Daoy (cell line): ENCODE measurements at regions not wholly inside any gene's neighbourhood (a gene's known extent, or its start where the extent isn't known, plus 50 kb on each side); places are given as distances from the start of the nearest gene placed in this dataset.
"Not testable (repeated sequence)": the region's sequence is repeated elsewhere in the genome, so short reads cannot be mapped to it uniquely, and the experiment has no call there.

Experiments used
- DNase-seq: peaks from one replicate; pipeline ENCODE4 v3.0.0-alpha.2; 2015; ENCODE audit warnings: low read depth

GRCh38 chr2:191476901-191477300 lies 201.0 kb upstream of the NABP1 start:
- DNase-seq = no peak

- no peak for DNase-seq
These were observed 198.9 kb upstream of the NABP1 start for GRCh38 chr2:191478799-191479679.

GRCh38 chr2:191479680-191480023 lies 198.3 kb upstream of the NABP1 start:
- DNase-seq = no peak

- DNase-seq = no peak
These were observed 196.4 kb upstream of the NABP1 start for GRCh38 chr2:191481305-191482070.

GRCh38 chr2:191483117-191483516 lies 194.8 kb upstream of the NABP1 start:
- no peak for DNase-seq

GRCh38 chr2:191486584-191487320 lies 191.2 kb upstream of the NABP1 start:
- DNase-seq = peak; percentile 96

- no peak for DNase-seq
These were observed 189.8 kb upstream of the NABP1 start for GRCh38 chr2:191488135-191488534.

GRCh38 chr2:191489177-191489576 lies 188.8 kb upstream of the NABP1 start:
- no peak for DNase-seq

- no peak for DNase-seq
These were observed 181.1 kb upstream of the NABP1 start for GRCh38 chr2:191496838-191497237.

- DNase-seq = no peak
These were observed 180.1 kb upstream of the NABP1 start for GRCh38 chr2:191497822-191498221.

- no peak for DNase-seq
These were observed 178.9 kb upstream of the NABP1 start for GRCh38 chr2:191499050-191499449.

GRCh38 chr2:191499874-191500565 lies 177.9 kb upstream of the NABP1 start:
- DNase-seq = peak; percentile 21

GRCh38 chr2:191500566-191500883 lies 177.4 kb upstream of the NABP1 start:
- DNase-seq = no peak

GRCh38 chr2:191500884-191501560 lies 176.9 kb upstream of the NABP1 start:
- peak; percentile 11 for DNase-seq

GRCh38 chr2:191501561-191502168 lies 176.3 kb upstream of the NABP1 start:
- peak; percentile 24 for DNase-seq

GRCh38 chr2:191506515-191506914 lies 171.4 kb upstream of the NABP1 start:
- DNase-seq = no peak

- DNase-seq = not testable (repeated sequence)
These were observed 170.6 kb upstream of the NABP1 start for GRCh38 chr2:191507252-191507853.

- DNase-seq = no peak
These were observed 169.2 kb upstream of the NABP1 start for GRCh38 chr2:191508738-191509137.

- no peak for DNase-seq
These were observed 165.6 kb upstream of the NABP1 start for GRCh38 chr2:191512216-191512835.

GRCh38 chr2:191512874-191513273 lies 165.1 kb upstream of the NABP1 start:
- DNase-seq = no peak
